ENCODE measurements at regions not wholly inside any gene's neighbourhood (a gene's known extent, or its start where the extent isn't known, plus 50 kb on each side); places are given as distances from the start of the nearest gene placed in this dataset.
A peak's percentile ranks its signal among the peaks of the same experiment; 100 is the strongest.

- DNase-seq (ENCODE audit: low read depth in 1 of 2, low spot score in 2 of 2) (no peak), FAIRE-seq (no peak)
- Histone ChIP-seq H4K8ac (ENCODE audit: extremely low read depth, insufficient read depth, low read length) (no peak overlapping the region; the same call in 1 of the 2 replicates), H3K4me3 (ENCODE audit: extremely low read depth in 1 of 4, insufficient read depth in 2 of 4, low read depth in 3 of 4, low read length in 4 of 4) (no peak overlapping the region), H3K9ac (replicated peaks in 1 of 4; ENCODE audit: extremely low read depth in 1 of 4, low read depth in 3 of 4, low read length in 3 of 4) (no peak overlapping the region), H2BK12ac (ENCODE audit: low read depth, low read length) (0 out of 2 replicates have a peak overlapping the region, but pooled peaks have one; percentile 63), H2AK5ac (ENCODE audit: low read depth, low read length) (no peak overlapping the region), H2BK20ac (ENCODE audit: low read length) (peak overlapping the region; percentile 13; the same call in 1 of the 2 replicates), H3K4ac (replicated peaks; ENCODE audit: insufficient read length, low read depth, low read length) (no peak overlapping the region), H3K14ac (ENCODE audit: insufficient read length) (no peak overlapping the region), H4K5ac (ENCODE audit: insufficient read length, low read depth, low read length) (no peak overlapping the region), H3K23me2 (ENCODE audit: low read depth, low read length) (no peaks in the 10 kb centered on the region), H3K79me1 (ENCODE audit: low read depth, low read length) (no peaks in the 10 kb centered on the region), H3K27ac (ENCODE audit: low read depth, low read length) (no peak overlapping the region), H2BK15ac (ENCODE audit: low read length) (no peak overlapping the region), H3K4me2 (ENCODE audit: insufficient read depth in 1 of 2, low read depth in 2 of 2, low read length in 2 of 2) (no peak overlapping the region), H2AFZ (ENCODE audit: low read length) (no peak overlapping the region), H3K56ac (replicated peaks; ENCODE audit: insufficient read length, low read depth, low read length) (no peak overlapping the region), H3K4me1 (replicated peaks in 1 of 4; ENCODE audit: control insufficient read depth in 3 of 4, insufficient read depth in 4 of 4, low read length in 3 of 4) (peaks cover 0 to 4% (median 2%) of the 10 kb centered on the region in 4 experiments; a peak in 3 of 7 replicates), H3K27me3 (replicated peaks in 1 of 4; ENCODE audit: control insufficient read depth in 3 of 4, extremely low read depth in 1 of 4, insufficient read depth in 3 of 4, low read length in 3 of 4) (no peaks in the 10 kb centered on the region), H3K23ac (ENCODE audit: insufficient read length) (no peak overlapping the region), H4K91ac (replicated peaks; ENCODE audit: insufficient read length, low read length) (no peak overlapping the region), H3K18ac (ENCODE audit: extremely low read depth, low read length) (no peak overlapping the region), H3K79me2 (ENCODE audit: control insufficient read depth in 1 of 2, insufficient read depth in 2 of 2, low read length in 2 of 2) (no peaks in the 10 kb centered on the region), H2BK120ac (replicated peaks; ENCODE audit: low read depth, low read length) (peak overlapping the region; percentile 79), H2BK5ac (ENCODE audit: low read depth, low read length) (no peak overlapping the region), H4K20me1 (replicated peaks in 1 of 2; ENCODE audit: control insufficient read depth in 1 of 2, insufficient read depth in 2 of 2, low read length in 2 of 2) (no peaks in the 10 kb centered on the region), H3K36me3 (ENCODE audit: control insufficient read depth in 2 of 4, insufficient read depth in 4 of 4, low read length in 3 of 4) (no peaks in the 10 kb centered on the region), H3K9me3 (ENCODE audit: insufficient read depth in 2 of 2, low read depth in 1 of 2, low read length in 1 of 2) (no peaks in the 10 kb centered on the region)
- ChIA-PET CTCF (ENCODE audit: partially characterized antibody) (no interaction called here), POLR2A (ENCODE audit: partially characterized antibody) (no interaction called here)
- 97% methylated on average over 11 of the region's 19 CpGs; no CpG with 5 or more reads in 1 of the 2 experiments for WGBS, 2 experiments (ENCODE audit: extremely low coverage in 1 of 2, insufficient coverage in 1 of 2, insufficient read length in 1 of 2, insufficient replicate concordance in 2 of 2, low coverage in 1 of 2, low lambda C conversion rate in 2 of 2, missing lambda C conversion rate in 1 of 2)
- no peak for TF ChIP-seq CHD1 (IDR thresholded peaks at IDR 0.05; ENCODE audit: low read depth, low read length)
- no peak for TF ChIP-seq YY1 (IDR thresholded peaks at IDR 0.05; ENCODE audit: low read depth, low read length)
- TF ChIP-seq RBBP5 (IDR thresholded peaks at IDR 0.05; ENCODE audit: borderline replicate concordance, low read depth, low read length): no peak
- no peak for TF ChIP-seq PHF8 (conservative IDR thresholded peaks at IDR 0.05; ENCODE audit: low read depth, low read length)
Measured at GRCh38 chrX:536616-537015, 94.0 kb upstream of the SHOX start.
